ENCODE measurements at regions not wholly inside any gene's neighbourhood (a gene's known extent, or its start where the extent isn't known, plus 50 kb on each side); places are given as distances from the start of the nearest gene placed in this dataset.
A peak's percentile ranks its signal among the peaks of the same experiment; 100 is the strongest.

DNA sequence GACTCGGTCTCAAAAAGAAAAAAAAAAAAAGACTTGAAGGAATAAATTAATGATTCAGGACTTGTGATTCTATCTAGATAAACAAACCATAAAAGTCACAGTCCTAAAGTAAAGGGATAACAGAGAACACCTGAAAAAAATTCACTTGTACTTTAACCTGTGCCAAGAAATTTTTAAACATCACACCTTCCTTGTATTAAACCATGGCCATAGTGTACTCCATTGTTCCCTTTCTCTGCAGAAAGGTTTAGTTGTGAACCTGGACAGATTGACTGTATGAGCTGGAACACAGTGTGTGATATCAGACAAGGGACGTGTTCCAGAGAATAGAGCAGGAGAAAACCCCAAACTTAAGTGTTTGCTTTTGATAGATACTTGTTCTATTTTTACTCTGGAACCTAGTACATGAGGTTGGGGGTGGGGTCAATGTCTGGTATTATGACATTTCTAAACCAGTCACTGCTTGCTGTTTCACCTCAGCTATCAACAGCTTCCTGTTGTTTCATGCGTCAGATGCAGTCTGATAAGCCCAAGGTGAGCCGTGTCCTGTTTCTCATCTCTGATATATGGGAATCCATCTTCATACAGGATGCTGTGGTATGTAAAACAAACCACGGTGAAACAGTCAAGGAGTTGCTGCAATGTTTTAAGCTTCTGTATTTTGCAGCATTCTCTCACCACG is 62.5 kb upstream of the ITGA1 start:
- TF ChIP-seq POLR2A (IDR thresholded peaks at IDR 0.05): no peak
- TF ChIP-seq, protein P1, sequence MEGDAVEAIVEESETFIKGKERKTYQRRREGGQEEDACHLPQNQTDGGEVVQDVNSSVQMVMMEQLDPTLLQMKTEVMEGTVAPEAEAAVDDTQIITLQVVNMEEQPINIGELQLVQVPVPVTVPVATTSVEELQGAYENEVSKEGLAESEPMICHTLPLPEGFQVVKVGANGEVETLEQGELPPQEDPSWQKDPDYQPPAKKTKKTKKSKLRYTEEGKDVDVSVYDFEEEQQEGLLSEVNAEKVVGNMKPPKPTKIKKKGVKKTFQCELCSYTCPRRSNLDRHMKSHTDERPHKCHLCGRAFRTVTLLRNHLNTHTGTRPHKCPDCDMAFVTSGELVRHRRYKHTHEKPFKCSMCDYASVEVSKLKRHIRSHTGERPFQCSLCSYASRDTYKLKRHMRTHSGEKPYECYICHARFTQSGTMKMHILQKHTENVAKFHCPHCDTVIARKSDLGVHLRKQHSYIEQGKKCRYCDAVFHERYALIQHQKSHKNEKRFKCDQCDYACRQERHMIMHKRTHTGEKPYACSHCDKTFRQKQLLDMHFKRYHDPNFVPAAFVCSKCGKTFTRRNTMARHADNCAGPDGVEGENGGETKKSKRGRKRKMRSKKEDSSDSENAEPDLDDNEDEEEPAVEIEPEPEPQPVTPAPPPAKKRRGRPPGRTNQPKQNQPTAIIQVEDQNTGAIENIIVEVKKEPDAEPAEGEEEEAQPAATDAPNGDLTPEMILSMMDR (IDR thresholded peaks at IDR 0.05): no peak
- H3K36me3 ChIP-seq: no peaks in the 10 kb centered on the region
- intact Hi-C loops (cut with DNase I; ENCODE audit: low total_unique reads): no loop called here
- H3K4me1 ChIP-seq: peaks cover 5% of the 10 kb centered on the region in 2 donors
- DNase-seq: no peak
- no peaks in the 10 kb centered on the region for H3K27me3 ChIP-seq
- no peak overlapping the region for H3K4me3 ChIP-seq
- H3K9me3 ChIP-seq: no peaks in the 10 kb centered on the region
- peak overlapping the region in 1 of 2 donors; percentile 71 for H3K27ac ChIP-seq

DNA sequence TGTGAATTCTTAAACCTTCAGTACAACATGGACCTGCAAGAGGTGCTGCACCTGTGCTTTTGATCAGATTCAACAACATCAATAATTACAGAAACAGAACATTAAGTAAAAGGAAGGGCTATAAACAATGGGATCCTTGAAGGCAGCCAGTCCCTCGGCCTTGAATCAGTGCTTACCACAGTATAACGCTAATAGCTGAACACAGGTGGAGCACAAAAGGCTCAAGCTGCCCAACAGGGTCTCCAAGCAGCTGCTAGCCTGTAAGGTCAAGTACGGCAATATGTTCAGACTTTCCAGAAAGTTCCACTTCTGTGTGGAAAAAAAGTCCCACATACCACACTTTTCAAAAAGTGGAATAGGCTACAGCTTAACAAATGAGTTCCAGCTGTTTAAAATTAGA is 61.9 kb upstream of the ITGA1 start:
- H3K4me1 ChIP-seq: peaks cover 5% of the 10 kb centered on the region in 2 donors
- peak overlapping the region in 1 of 2 donors; percentile 71 for H3K27ac ChIP-seq
- no peaks in the 10 kb centered on the region for H3K9me3 ChIP-seq
- DNase-seq: peak in 1 of 2 donors; percentile 22
- H3K36me3 ChIP-seq: no peaks in the 10 kb centered on the region
- no peaks in the 10 kb centered on the region for H3K27me3 ChIP-seq
- intact Hi-C loops (cut with DNase I; ENCODE audit: low total_unique reads): no loop called here
- H3K4me3 ChIP-seq: no peak overlapping the region
- TF ChIP-seq, protein P1 (IDR thresholded peaks at IDR 0.05): no peak

DNA sequence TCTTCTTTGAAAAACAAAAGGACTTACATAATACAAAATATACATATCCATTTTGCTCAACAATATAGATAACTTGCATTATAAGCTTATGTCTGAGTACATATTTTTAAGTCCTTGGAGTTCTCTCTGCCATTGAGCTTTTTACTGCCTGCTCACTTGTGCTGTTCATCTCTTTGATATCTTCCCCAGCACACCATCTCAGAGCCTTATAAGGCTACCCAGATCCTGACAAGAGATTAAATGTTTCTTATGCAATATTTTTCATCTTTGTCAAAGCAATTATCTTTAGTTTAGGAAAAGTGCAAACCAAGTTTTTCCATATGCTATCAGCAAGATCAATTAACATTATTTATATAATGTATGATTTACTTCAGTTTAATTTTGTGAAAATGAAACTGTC is 60.7 kb upstream of the ITGA1 start:
- Histone ChIP-seq H3K4me1 (peaks cover 5% of the 10 kb centered on the region in 2 donors), H3K27me3 (no peaks in the 10 kb centered on the region), H3K9me3 (no peaks in the 10 kb centered on the region), H3K4me3 (no peak overlapping the region), H3K36me3 (no peaks in the 10 kb centered on the region), H3K27ac (peak overlapping the region in 1 of 2 donors; percentile 71)
- TF ChIP-seq, protein P1 (IDR thresholded peaks at IDR 0.05): no peak
- TF ChIP-seq POLR2A (IDR thresholded peaks at IDR 0.05): no peak
- intact Hi-C loops (cut with DNase I; ENCODE audit: low total_unique reads): no loop called here
- DNase-seq: no peak

DNA sequence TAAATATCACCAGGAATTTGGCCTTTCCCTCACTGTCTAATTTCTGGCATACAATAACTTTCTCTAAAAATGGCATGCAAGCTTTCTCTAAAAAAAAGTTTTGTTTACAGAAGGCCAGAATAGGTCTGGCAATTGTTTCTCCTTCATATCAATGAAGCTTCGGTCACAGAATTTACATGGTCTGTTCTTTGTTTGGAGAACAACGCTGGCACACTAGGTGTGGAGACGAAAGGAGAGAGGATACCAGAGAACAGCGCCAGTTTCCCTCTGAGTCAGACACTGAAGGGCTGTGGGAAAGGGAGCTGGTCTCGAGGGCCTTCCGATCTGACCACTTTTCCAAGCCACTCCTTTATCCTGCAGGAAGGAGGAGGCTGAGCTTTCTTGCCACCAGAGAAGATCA is 60.1 kb upstream of the ITGA1 start:
- Histone ChIP-seq H3K4me3 (no peak overlapping the region), H3K36me3 (no peaks in the 10 kb centered on the region), H3K27me3 (no peaks in the 10 kb centered on the region), H3K27ac (peak overlapping the region; percentile 49 to 71), H3K4me1 (peaks cover 5% of the 10 kb centered on the region in 2 donors), H3K9me3 (no peaks in the 10 kb centered on the region)
- intact Hi-C loops (cut with DNase I; ENCODE audit: low total_unique reads): no loop called here
- peak; percentile 19 to 38 for DNase-seq
- TF ChIP-seq, protein P1 (IDR thresholded peaks at IDR 0.05): no peak
- TF ChIP-seq POLR2A (IDR thresholded peaks at IDR 0.05): no peak

DNA sequence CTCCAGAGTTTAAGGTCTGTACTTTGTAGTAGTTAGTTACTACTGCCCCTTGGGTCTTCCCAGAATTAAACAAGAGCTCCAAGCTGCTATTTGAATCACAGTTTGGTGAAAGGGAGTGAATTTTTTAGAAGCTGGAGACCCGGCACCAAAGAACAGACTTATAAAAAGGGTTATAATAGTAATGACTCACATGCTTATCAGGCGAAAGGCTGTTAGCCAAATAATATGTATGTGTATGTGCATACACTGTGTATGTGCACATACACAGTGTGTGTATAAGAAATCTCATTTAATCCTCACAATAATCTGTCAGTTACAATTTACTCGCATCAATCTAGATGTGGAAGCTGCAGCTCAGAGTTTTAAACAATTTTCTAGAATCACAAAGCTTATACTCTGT is 59.5 kb upstream of the ITGA1 start:
- intact Hi-C loops (cut with DNase I; ENCODE audit: low total_unique reads): no loop called here
- TF ChIP-seq, protein P1 (IDR thresholded peaks at IDR 0.05): no peak
- TF ChIP-seq POLR2A (IDR thresholded peaks at IDR 0.05): no peak
- H3K4me3 ChIP-seq: no peak overlapping the region
- peak overlapping the region; percentile 49 to 71 for H3K27ac ChIP-seq
- H3K27me3 ChIP-seq: no peaks in the 10 kb centered on the region
- no peaks in the 10 kb centered on the region for H3K36me3 ChIP-seq
- H3K9me3 ChIP-seq: no peaks in the 10 kb centered on the region
- DNase-seq: no peak
- H3K4me1 ChIP-seq: peaks cover 5% of the 10 kb centered on the region in 2 donors

All from uterus (tissue), 3 donors.